ENCODE measurements at regions not wholly inside any gene's neighbourhood (a gene's known extent, or its start where the extent isn't known, plus 50 kb on each side); places are given as distances from the start of the nearest gene placed in this dataset.

- Histone ChIP-seq H3K9ac (ENCODE audit: insufficient read length, low read depth) (no peak overlapping the region), H3K4me1 (ENCODE audit: insufficient read depth, insufficient read length) (no peaks in the 10 kb centered on the region), H3K36me3 (ENCODE audit: insufficient read depth, insufficient read length, low read length) (no peaks in the 10 kb centered on the region), H3K9me3 (ENCODE audit: insufficient read depth, low read length) (no peaks in the 10 kb centered on the region), H3K4me3 (ENCODE audit: insufficient read length, low read depth) (no peak overlapping the region), H3K27me3 (ENCODE audit: insufficient read depth, insufficient read length) (no peaks in the 10 kb centered on the region)
- no peak for DNase-seq (ENCODE audit: low read depth, low spot score)
- TF ChIP-seq YY1 (IDR thresholded peaks at IDR 0.05; ENCODE audit: insufficient read depth, insufficient read length) (no peak), SUZ12 (IDR thresholded peaks at IDR 0.05; ENCODE audit: extremely low read depth, insufficient read depth, insufficient read length) (no peak)
Measured at GRCh38 chr5:96036301-96036700, 74.7 kb upstream of the ELL2 start.

- no peak overlapping the region for H3K9ac ChIP-seq (ENCODE audit: insufficient read length, low read depth)
- TF ChIP-seq YY1 (IDR thresholded peaks at IDR 0.05; ENCODE audit: insufficient read depth, insufficient read length) (no peak), SUZ12 (IDR thresholded peaks at IDR 0.05; ENCODE audit: extremely low read depth, insufficient read depth, insufficient read length) (no peak), ZNF274 (IDR thresholded peaks at IDR 0.05; ENCODE audit: low read depth, low read length) (no peak)
- H3K36me3 ChIP-seq (ENCODE audit: insufficient read depth, insufficient read length, low read length): no peaks in the 10 kb centered on the region
- DNase-seq (ENCODE audit: low read depth, low spot score): no peak
- no peak overlapping the region for H3K4me3 ChIP-seq (ENCODE audit: insufficient read length, low read depth)
- no peaks in the 10 kb centered on the region for H3K9me3 ChIP-seq (ENCODE audit: insufficient read depth, low read length)
- H3K4me1 ChIP-seq (ENCODE audit: insufficient read depth, insufficient read length): no peaks in the 10 kb centered on the region
- H3K27me3 ChIP-seq (ENCODE audit: insufficient read depth, insufficient read length): no peaks in the 10 kb centered on the region
Measured at GRCh38 chr5:96035796-96036195, 74.1 kb upstream of the ELL2 start.

- TF ChIP-seq ZNF274 (IDR thresholded peaks at IDR 0.05; ENCODE audit: low read depth, low read length) (no peak), YY1 (IDR thresholded peaks at IDR 0.05; ENCODE audit: insufficient read depth, insufficient read length) (no peak), SUZ12 (IDR thresholded peaks at IDR 0.05; ENCODE audit: extremely low read depth, insufficient read depth, insufficient read length) (no peak)
- H3K4me1 ChIP-seq (ENCODE audit: insufficient read depth, insufficient read length): no peaks in the 10 kb centered on the region
- DNase-seq (ENCODE audit: low read depth, low spot score): no peak
- no peak overlapping the region for H3K4me3 ChIP-seq (ENCODE audit: insufficient read length, low read depth)
- no peaks in the 10 kb centered on the region for H3K9me3 ChIP-seq (ENCODE audit: insufficient read depth, low read length)
- no peaks in the 10 kb centered on the region for H3K36me3 ChIP-seq (ENCODE audit: insufficient read depth, insufficient read length, low read length)
- H3K27me3 ChIP-seq (ENCODE audit: insufficient read depth, insufficient read length): no peaks in the 10 kb centered on the region
- no peak overlapping the region for H3K9ac ChIP-seq (ENCODE audit: insufficient read length, low read depth)
Measured at GRCh38 chr5:96033116-96033515, 71.5 kb upstream of the ELL2 start.

- TF ChIP-seq ZNF274 (IDR thresholded peaks at IDR 0.05; ENCODE audit: low read depth, low read length): no peak
- no peak for TF ChIP-seq YY1 (IDR thresholded peaks at IDR 0.05; ENCODE audit: insufficient read depth, insufficient read length)
- no peak for TF ChIP-seq SUZ12 (IDR thresholded peaks at IDR 0.05; ENCODE audit: extremely low read depth, insufficient read depth, insufficient read length)
- Histone ChIP-seq H3K36me3 (ENCODE audit: insufficient read depth, insufficient read length, low read length) (no peaks in the 10 kb centered on the region), H3K27me3 (ENCODE audit: insufficient read depth, insufficient read length) (no peaks in the 10 kb centered on the region), H3K4me3 (ENCODE audit: insufficient read length, low read depth) (no peak overlapping the region), H3K9me3 (ENCODE audit: insufficient read depth, low read length) (no peaks in the 10 kb centered on the region), H3K9ac (ENCODE audit: insufficient read length, low read depth) (no peak overlapping the region), H3K4me1 (ENCODE audit: insufficient read depth, insufficient read length) (no peaks in the 10 kb centered on the region)
- no peak for DNase-seq (ENCODE audit: low read depth, low spot score)
Measured at GRCh38 chr5:96031811-96032261, 70.2 kb upstream of the ELL2 start.

GRCh38 chr5:96031180-96031579 lies 69.5 kb upstream of the ELL2 start:
- no peaks in the 10 kb centered on the region for H3K4me1 ChIP-seq (ENCODE audit: insufficient read depth, insufficient read length)
- no peaks in the 10 kb centered on the region for H3K27me3 ChIP-seq (ENCODE audit: insufficient read depth, insufficient read length)
- no peak overlapping the region for H3K9ac ChIP-seq (ENCODE audit: insufficient read length, low read depth)
- DNase-seq (ENCODE audit: low read depth, low spot score): no peak
- TF ChIP-seq YY1 (IDR thresholded peaks at IDR 0.05; ENCODE audit: insufficient read depth, insufficient read length) (no peak), ZNF274 (IDR thresholded peaks at IDR 0.05; ENCODE audit: low read depth, low read length) (no peak), SUZ12 (IDR thresholded peaks at IDR 0.05; ENCODE audit: extremely low read depth, insufficient read depth, insufficient read length) (no peak)
- H3K4me3 ChIP-seq (ENCODE audit: insufficient read length, low read depth): no peak overlapping the region
- no peaks in the 10 kb centered on the region for H3K9me3 ChIP-seq (ENCODE audit: insufficient read depth, low read length)
- H3K36me3 ChIP-seq (ENCODE audit: insufficient read depth, insufficient read length, low read length): no peaks in the 10 kb centered on the region

GRCh38 chr5:96026406-96027041 lies 64.9 kb upstream of the ELL2 start:
- no peaks in the 10 kb centered on the region for H3K27me3 ChIP-seq (ENCODE audit: insufficient read depth, insufficient read length)

GRCh38 chr5:96024683-96025475 lies 63.2 kb upstream of the ELL2 start:
- Histone ChIP-seq H3K9me3 (ENCODE audit: insufficient read depth, low read length) (no peaks in the 10 kb centered on the region), H3K4me3 (ENCODE audit: insufficient read length, low read depth) (no peak overlapping the region), H3K27me3 (ENCODE audit: insufficient read depth, insufficient read length) (no peaks in the 10 kb centered on the region), H3K9ac (ENCODE audit: insufficient read length, low read depth) (no peak overlapping the region), H3K4me1 (ENCODE audit: insufficient read depth, insufficient read length) (no peaks in the 10 kb centered on the region), H3K36me3 (ENCODE audit: insufficient read depth, insufficient read length, low read length) (no peaks in the 10 kb centered on the region)
- no peak for TF ChIP-seq YY1 (IDR thresholded peaks at IDR 0.05; ENCODE audit: insufficient read depth, insufficient read length)
- TF ChIP-seq SUZ12 (IDR thresholded peaks at IDR 0.05; ENCODE audit: extremely low read depth, insufficient read depth, insufficient read length): no peak
- TF ChIP-seq ZNF274 (IDR thresholded peaks at IDR 0.05; ENCODE audit: low read depth, low read length): no peak
- DNase-seq (ENCODE audit: low read depth, low spot score): no peak

More at GRCh38 chr5:96026406-96027041, 64.9 kb upstream of the ELL2 start:
- H3K4me3 ChIP-seq (ENCODE audit: insufficient read length, low read depth): no peak overlapping the region
- TF ChIP-seq SUZ12 (IDR thresholded peaks at IDR 0.05; ENCODE audit: extremely low read depth, insufficient read depth, insufficient read length): no peak
- TF ChIP-seq YY1 (IDR thresholded peaks at IDR 0.05; ENCODE audit: insufficient read depth, insufficient read length): no peak
- no peak for TF ChIP-seq ZNF274 (IDR thresholded peaks at IDR 0.05; ENCODE audit: low read depth, low read length)
- no peaks in the 10 kb centered on the region for H3K4me1 ChIP-seq (ENCODE audit: insufficient read depth, insufficient read length)
- no peak for DNase-seq (ENCODE audit: low read depth, low spot score)
- no peaks in the 10 kb centered on the region for H3K36me3 ChIP-seq (ENCODE audit: insufficient read depth, insufficient read length, low read length)
- no peak overlapping the region for H3K9ac ChIP-seq (ENCODE audit: insufficient read length, low read depth)
- H3K9me3 ChIP-seq (ENCODE audit: insufficient read depth, low read length): no peaks in the 10 kb centered on the region
